ENCODE measurements at regions not wholly inside any gene's neighbourhood (a gene's known extent, or its start where the extent isn't known, plus 50 kb on each side); places are given as distances from the start of the nearest gene placed in this dataset.

DNA sequence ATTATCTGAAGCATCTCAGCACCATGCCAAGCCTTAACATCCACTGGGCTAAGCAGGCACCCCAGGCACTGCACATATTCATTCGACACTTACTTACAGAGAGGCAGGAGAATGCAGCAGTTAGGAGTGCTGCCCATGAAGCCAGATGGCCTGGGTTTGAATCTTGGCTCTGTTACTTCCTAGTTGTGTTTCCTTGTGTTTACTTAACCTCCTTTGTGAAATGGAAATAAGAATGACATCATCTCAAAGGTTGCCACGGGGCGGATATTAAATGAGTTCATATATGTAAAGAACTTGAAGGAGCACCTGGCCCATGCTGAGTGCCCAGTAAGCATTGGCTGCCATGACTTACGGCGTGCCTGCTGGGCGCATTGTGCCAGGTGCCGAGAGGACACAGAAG, 565.2 kb downstream of the CDK5RAP2 start:
- no peaks in the 10 kb centered on the region for H3K4me1 ChIP-seq
- intact Hi-C loops (cut with DNase I) = no loop called here
- H3K9me3 ChIP-seq = no peaks in the 10 kb centered on the region
- H3K4me3 ChIP-seq = no peak overlapping the region
- no peak for TF ChIP-seq POLR2AphosphoS5 (IDR thresholded peaks at IDR 0.05; ENCODE audit: insufficient read depth in 1 of 2, low read depth in 1 of 2)
- no peak for TF ChIP-seq POLR2A (IDR thresholded peaks at IDR 0.05)
- TF ChIP-seq, protein P1, sequence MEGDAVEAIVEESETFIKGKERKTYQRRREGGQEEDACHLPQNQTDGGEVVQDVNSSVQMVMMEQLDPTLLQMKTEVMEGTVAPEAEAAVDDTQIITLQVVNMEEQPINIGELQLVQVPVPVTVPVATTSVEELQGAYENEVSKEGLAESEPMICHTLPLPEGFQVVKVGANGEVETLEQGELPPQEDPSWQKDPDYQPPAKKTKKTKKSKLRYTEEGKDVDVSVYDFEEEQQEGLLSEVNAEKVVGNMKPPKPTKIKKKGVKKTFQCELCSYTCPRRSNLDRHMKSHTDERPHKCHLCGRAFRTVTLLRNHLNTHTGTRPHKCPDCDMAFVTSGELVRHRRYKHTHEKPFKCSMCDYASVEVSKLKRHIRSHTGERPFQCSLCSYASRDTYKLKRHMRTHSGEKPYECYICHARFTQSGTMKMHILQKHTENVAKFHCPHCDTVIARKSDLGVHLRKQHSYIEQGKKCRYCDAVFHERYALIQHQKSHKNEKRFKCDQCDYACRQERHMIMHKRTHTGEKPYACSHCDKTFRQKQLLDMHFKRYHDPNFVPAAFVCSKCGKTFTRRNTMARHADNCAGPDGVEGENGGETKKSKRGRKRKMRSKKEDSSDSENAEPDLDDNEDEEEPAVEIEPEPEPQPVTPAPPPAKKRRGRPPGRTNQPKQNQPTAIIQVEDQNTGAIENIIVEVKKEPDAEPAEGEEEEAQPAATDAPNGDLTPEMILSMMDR (IDR thresholded peaks at IDR 0.05) = no peak
- no peak for DNase-seq (ENCODE audit: extremely low spot score in 2 of 2)
- H3K27ac ChIP-seq = no peak overlapping the region
- H3K27me3 ChIP-seq = no peaks in the 10 kb centered on the region
- no peaks in the 10 kb centered on the region for H3K36me3 ChIP-seq

DNA sequence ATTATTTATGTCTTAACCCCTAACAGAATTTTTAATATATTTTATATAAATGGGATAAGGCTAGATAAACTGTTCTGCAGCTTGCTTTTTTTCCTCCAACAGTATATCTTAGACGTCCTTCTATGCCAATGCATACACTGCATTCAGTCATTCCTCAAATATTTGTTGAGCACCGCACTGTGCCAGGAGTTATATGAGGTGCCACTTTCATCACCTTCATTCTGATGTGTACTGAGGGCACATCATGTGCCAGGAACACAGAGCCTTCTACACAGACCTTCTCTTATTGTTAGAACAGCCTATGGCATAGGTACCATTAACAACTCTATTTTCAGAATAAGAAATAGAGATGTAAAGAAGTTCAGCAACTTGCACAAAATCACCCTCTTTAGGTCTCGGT, 570.1 kb downstream of the CDK5RAP2 start:
- no peak for DNase-seq (ENCODE audit: extremely low spot score in 2 of 2)
- H3K27me3 ChIP-seq = no peaks in the 10 kb centered on the region
- no peak overlapping the region for H3K4me3 ChIP-seq
- TF ChIP-seq POLR2AphosphoS5 (IDR thresholded peaks at IDR 0.05; ENCODE audit: insufficient read depth in 1 of 2, low read depth in 1 of 2) (no peak), POLR2A (IDR thresholded peaks at IDR 0.05) (no peak)
- TF ChIP-seq, protein P1 (IDR thresholded peaks at IDR 0.05) = no peak
- no peaks in the 10 kb centered on the region for H3K36me3 ChIP-seq
- H3K4me1 ChIP-seq = no peaks in the 10 kb centered on the region
- intact Hi-C loops (cut with DNase I) = no loop called here
- no peak overlapping the region for H3K27ac ChIP-seq
- H3K9me3 ChIP-seq = no peaks in the 10 kb centered on the region

DNA sequence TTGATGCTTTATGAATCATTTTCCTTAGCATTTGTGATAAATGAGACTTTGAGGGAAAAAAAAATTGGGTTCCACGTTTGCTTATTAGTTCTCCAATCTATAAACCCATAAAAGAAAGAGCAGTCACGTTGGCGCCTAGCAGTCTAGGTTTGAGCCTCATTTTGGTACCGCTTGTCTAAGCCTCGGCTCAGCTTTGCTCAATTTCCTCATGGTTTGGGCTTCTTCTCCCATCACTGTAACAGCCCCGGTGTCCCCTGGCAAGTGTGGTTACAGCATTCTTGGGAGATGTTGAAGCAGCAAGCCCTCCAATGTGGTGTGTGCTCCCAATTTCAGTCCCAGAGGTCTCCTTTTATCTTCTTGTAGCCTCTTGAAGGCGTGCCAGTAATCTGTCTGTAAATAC, 578.4 kb downstream of the CDK5RAP2 start:
- no peak for TF ChIP-seq POLR2A (IDR thresholded peaks at IDR 0.05)
- TF ChIP-seq, protein P1 (IDR thresholded peaks at IDR 0.05) = no peak
- no peak for TF ChIP-seq POLR2AphosphoS5 (IDR thresholded peaks at IDR 0.05; ENCODE audit: insufficient read depth in 1 of 2, low read depth in 1 of 2)
- Histone ChIP-seq H3K27me3 (no peaks in the 10 kb centered on the region), H3K4me3 (no peak overlapping the region), H3K9me3 (no peaks in the 10 kb centered on the region), H3K4me1 (no peaks in the 10 kb centered on the region), H3K27ac (no peak overlapping the region), H3K36me3 (no peaks in the 10 kb centered on the region)
- intact Hi-C loops (cut with DNase I) = no loop called here
- DNase-seq (ENCODE audit: extremely low spot score in 2 of 2) = no peak

DNA sequence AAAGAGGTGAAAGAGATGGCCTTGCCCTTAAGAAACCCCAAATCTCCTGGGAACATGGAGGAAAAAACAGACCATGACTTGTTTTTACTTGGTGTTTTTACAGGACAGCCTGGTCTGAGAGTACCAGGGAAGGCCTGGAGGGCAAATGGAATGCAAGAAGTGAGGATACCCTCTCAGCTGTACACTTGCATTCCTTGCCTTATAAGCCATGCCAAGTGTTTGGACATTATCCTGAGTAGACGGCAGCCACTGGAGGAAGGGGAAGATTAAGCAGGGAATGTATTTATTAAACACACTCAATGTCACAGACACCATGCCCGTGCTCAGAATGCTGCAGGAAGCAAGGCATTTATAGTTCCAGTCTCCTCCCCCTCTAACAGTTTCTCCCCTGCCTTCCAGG, 581.4 kb downstream of the CDK5RAP2 start:
- Histone ChIP-seq H3K9me3 (no peaks in the 10 kb centered on the region), H3K4me1 (no peaks in the 10 kb centered on the region), H3K4me3 (no peak overlapping the region), H3K27me3 (no peaks in the 10 kb centered on the region), H3K27ac (no peak overlapping the region), H3K36me3 (no peaks in the 10 kb centered on the region)
- intact Hi-C loops (cut with DNase I) = no loop called here
- DNase-seq (ENCODE audit: extremely low spot score in 2 of 2) = no peak
- TF ChIP-seq POLR2A (IDR thresholded peaks at IDR 0.05) = no peak
- no peak for TF ChIP-seq POLR2AphosphoS5 (IDR thresholded peaks at IDR 0.05; ENCODE audit: insufficient read depth in 1 of 2, low read depth in 1 of 2)
- TF ChIP-seq, protein P1 (IDR thresholded peaks at IDR 0.05) = no peak

DNA sequence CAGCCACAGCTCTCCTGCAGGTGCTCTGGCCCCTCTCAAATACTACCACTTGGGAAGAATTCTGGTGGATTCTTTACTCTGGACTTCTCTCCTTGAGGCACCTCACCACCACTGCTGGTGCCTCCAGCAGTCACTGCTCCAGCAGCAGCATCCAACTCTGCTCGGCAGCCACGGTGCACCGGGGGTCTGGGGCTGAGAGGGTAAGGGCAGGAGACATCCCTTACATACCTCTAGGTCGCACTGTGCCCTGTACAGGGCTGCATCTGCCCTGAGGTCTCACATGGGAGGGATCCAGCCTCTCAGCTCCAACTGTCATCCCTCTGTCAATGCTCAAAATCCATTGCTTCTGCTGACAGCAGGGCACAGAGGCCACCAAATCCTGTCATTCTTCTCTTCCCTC, 588.2 kb downstream of the CDK5RAP2 start:
- Histone ChIP-seq H3K9me3 (no peaks in the 10 kb centered on the region), H3K4me1 (no peaks in the 10 kb centered on the region), H3K27ac (no peak overlapping the region), H3K27me3 (no peaks in the 10 kb centered on the region), H3K36me3 (no peaks in the 10 kb centered on the region), H3K4me3 (no peak overlapping the region)
- intact Hi-C loops (cut with DNase I) = no loop called here
- no peak for DNase-seq (ENCODE audit: extremely low spot score in 2 of 2)
- TF ChIP-seq, protein P1 (IDR thresholded peaks at IDR 0.05) = no peak
- no peak for TF ChIP-seq POLR2A (IDR thresholded peaks at IDR 0.05)
- TF ChIP-seq POLR2AphosphoS5 (IDR thresholded peaks at IDR 0.05; ENCODE audit: insufficient read depth in 1 of 2, low read depth in 1 of 2) = no peak
